Upper lobe of right lung (tissue), 1 donor: ENCODE measurements at regions not wholly inside any gene's neighbourhood (a gene's known extent, or its start where the extent isn't known, plus 50 kb on each side); places are given as distances from the start of the nearest gene placed in this dataset.

Experiments used
- ATAC-seq: fragments of 200-7000 bp; cut with Tn5 transposase; one replicate; pipeline ENCODE4 v1.9.1; 2020; ENCODE audit warnings: mild to moderate bottlenecking, moderate library complexity
- DNase-seq: peaks from one replicate; pipeline ENCODE4 v3.0.0-alpha.2; 2020
- H3K27ac ChIP-seq: fragments of 200-600 bp; one replicate; pipeline ENCODE4 v1.8.0; 2022
- H3K27me3 ChIP-seq: fragments of 200-600 bp; one replicate; pipeline ENCODE4 v1.8.0; 2022; ENCODE audit warnings: mild to moderate bottlenecking
- H3K36me3 ChIP-seq: fragments of 200-600 bp; one replicate; pipeline ENCODE4 v1.8.0; 2022
- H3K4me1 ChIP-seq: fragments of 200-600 bp; one replicate; pipeline ENCODE4 v1.8.0; 2022
- H3K4me3 ChIP-seq: fragments of 200-600 bp; one replicate; pipeline ENCODE4 v1.8.0; 2022; ENCODE audit warnings: mild to moderate bottlenecking
- H3K9me3 ChIP-seq: fragments of 200-600 bp; one replicate; pipeline ENCODE4 v1.8.0; 2022
- intact Hi-C: fragments of 100-400 bp; cut with DNase I; formaldehyde crosslinking; loops from one replicate; pipeline ENCODE4 v1.11.0; 2022
- TF ChIP-seq, protein P1 (sequence below): fragments of 200-600 bp; IDR thresholded peaks from one replicate; pipeline ENCODE4 v1.8.0; 2022; ENCODE audit warnings: antibody characterized with exemption
- donor health status: DM: no; HTN: yes; CAD: no; lungs with severe emphysema.

DNA sequence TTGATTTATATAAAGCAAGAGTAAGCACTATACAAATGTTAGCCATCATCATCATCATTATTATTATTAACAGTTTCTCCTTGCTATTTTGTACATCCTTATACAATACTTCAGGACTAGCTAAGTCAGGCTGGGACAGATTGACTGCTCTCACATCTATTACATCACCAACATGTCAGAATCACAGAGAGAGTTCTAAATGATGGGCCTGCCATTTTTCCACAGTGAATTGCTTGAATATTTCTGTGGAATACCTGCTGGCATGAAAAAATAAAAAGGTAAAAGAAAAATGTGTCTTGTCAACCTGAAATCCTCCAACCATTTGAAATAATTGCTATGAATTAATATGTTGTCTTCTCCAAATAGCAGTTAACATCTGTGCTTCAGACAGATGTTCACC is 1311.3 kb downstream of the FAM181B start:
- Histone ChIP-seq H3K27me3 (no peaks in the 10 kb centered on the region), H3K27ac (no peak overlapping the region), H3K4me3 (no peak overlapping the region), H3K4me1 (no peaks in the 10 kb centered on the region), H3K36me3 (no peaks in the 10 kb centered on the region), H3K9me3 (no peaks in the 10 kb centered on the region)
- TF ChIP-seq, protein P1, sequence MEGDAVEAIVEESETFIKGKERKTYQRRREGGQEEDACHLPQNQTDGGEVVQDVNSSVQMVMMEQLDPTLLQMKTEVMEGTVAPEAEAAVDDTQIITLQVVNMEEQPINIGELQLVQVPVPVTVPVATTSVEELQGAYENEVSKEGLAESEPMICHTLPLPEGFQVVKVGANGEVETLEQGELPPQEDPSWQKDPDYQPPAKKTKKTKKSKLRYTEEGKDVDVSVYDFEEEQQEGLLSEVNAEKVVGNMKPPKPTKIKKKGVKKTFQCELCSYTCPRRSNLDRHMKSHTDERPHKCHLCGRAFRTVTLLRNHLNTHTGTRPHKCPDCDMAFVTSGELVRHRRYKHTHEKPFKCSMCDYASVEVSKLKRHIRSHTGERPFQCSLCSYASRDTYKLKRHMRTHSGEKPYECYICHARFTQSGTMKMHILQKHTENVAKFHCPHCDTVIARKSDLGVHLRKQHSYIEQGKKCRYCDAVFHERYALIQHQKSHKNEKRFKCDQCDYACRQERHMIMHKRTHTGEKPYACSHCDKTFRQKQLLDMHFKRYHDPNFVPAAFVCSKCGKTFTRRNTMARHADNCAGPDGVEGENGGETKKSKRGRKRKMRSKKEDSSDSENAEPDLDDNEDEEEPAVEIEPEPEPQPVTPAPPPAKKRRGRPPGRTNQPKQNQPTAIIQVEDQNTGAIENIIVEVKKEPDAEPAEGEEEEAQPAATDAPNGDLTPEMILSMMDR = no peak
- ATAC-seq (no peak), DNase-seq (no peak)
- intact Hi-C loops = no loop called here

DNA sequence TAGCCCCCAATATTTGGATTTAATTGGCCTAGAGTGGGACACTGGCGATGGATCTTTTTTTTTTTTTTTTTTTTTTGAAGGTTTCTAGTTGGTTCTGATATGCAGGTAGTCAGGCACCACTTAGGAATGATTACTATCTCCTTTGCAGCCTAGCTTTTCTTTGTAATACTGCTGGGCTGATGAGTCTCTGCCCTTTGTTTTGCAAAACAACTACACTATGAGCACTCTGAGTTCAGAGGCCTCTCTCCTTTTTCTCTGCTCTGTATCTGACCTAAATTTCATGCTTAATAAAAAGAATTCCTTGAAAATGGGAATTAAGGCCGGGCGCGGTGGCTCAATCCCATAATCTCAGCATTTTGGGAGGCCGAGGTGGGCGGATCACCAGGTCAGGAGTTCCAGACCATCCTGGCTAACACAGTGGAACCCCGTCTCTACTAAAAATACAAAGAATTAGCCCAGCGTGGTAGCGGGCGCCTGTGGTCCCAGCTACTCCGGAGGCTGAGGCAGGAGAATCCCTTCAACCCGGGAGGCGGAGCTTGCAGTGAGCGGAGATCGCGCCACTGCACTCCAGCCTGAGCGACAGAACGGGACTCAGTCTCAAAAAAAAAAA is 1312.3 kb downstream of the FAM181B start:
- no peak for ATAC-seq
- intact Hi-C loops = no loop called here
- no peak for DNase-seq

DNA sequence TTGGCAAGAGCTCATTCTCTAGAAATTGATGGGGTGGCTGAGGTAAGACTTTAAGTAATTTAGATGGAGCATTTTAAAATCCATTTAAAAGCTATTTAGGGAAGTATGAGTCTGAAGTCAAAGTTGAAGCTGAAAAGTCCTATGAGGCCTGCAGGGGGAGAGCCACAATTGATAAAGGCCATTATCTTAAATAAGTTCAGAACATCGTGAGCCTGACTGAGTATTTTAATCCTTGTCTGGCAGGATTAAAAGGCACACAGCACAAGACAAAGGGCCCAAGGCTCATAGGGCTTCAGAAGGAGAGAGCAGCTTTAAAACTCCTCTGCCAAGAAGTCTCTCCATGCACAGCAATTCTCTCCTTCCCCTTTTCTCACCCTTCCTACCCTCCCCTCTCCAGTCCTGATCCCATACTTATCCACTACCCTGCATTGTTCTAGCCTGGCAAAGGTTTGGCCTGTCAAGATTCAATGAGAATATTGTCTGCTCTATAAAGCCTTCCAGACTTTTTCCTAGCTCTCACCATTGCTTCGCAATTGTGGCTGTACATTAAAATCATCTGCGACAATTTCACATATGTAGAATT is 1312.9 kb downstream of the FAM181B start:
- TF ChIP-seq, protein P1 = no peak
- no peak overlapping the region for H3K27ac ChIP-seq
- H3K36me3 ChIP-seq = no peaks in the 10 kb centered on the region
- H3K9me3 ChIP-seq = no peaks in the 10 kb centered on the region
- no peaks in the 10 kb centered on the region for H3K4me1 ChIP-seq
- intact Hi-C loops = no loop called here
- no peak overlapping the region for H3K4me3 ChIP-seq
- ATAC-seq (no peak), DNase-seq (no peak)
- H3K27me3 ChIP-seq = no peaks in the 10 kb centered on the region

More for the DNA sequence above, 1312.3 kb downstream of the FAM181B start:
- no peaks in the 10 kb centered on the region for H3K27me3 ChIP-seq
- no peak overlapping the region for H3K27ac ChIP-seq
- TF ChIP-seq, protein P1 = no peak
- no peaks in the 10 kb centered on the region for H3K36me3 ChIP-seq
- no peaks in the 10 kb centered on the region for H3K9me3 ChIP-seq
- no peak overlapping the region for H3K4me3 ChIP-seq
- H3K4me1 ChIP-seq = no peaks in the 10 kb centered on the region

DNA sequence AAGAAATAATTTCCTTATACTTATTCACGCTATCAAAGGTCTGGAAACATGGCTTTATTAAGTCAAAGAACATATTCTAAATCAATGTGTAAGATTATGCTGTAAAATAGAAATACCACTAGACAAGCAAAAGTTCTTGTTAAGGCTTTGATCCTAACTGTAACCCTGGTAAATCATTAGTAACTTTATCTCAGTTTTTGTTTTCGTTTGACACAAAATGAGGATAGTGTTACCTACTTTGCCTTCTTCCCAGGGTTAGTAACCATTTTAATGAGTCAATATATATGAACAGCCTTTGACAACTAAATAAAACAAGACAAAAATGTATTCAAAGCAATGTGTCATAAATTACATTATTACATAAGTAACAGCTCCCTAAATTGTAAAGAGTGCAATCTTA is 1336.3 kb downstream of the FAM181B start:
- intact Hi-C loops = no loop called here
- DNase-seq (no peak), ATAC-seq (no peak)
- H3K36me3 ChIP-seq = no peaks in the 10 kb centered on the region
- H3K9me3 ChIP-seq = no peaks in the 10 kb centered on the region
- no peaks in the 10 kb centered on the region for H3K27me3 ChIP-seq
- no peak overlapping the region for H3K27ac ChIP-seq
- no peaks in the 10 kb centered on the region for H3K4me1 ChIP-seq
- H3K4me3 ChIP-seq = no peak overlapping the region
- TF ChIP-seq, protein P1 = no peak

DNA sequence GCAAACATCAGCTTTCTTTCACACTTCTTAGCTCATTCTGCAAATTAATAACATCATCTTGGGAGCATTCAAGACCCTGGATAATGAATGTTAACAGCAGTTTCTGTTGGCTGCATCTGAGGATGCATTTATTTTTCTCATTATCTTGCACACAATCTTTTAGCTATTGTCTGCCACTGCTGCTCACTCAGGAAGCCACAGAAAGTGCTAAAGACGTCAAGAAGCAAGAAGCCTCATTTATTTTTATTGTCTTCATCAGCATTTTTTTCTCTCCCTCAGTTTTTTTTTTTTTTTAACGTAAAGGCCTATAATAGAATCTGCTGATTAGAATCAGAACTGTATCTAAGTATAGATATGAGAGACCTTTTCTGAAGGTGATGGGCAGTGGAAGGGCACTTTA is 1339.4 kb downstream of the FAM181B start:
- no peaks in the 10 kb centered on the region for H3K36me3 ChIP-seq
- intact Hi-C loops = no loop called here
- no peaks in the 10 kb centered on the region for H3K9me3 ChIP-seq
- no peak for DNase-seq
- no peak for ATAC-seq
- no peaks in the 10 kb centered on the region for H3K4me1 ChIP-seq
- H3K4me3 ChIP-seq = no peak overlapping the region
- TF ChIP-seq, protein P1 = no peak
- no peaks in the 10 kb centered on the region for H3K27me3 ChIP-seq
- H3K27ac ChIP-seq = no peak overlapping the region
